GM21515 (cell line): ENCODE measurements at regions not wholly inside any gene's neighbourhood (a gene's known extent, or its start where the extent isn't known, plus 50 kb on each side); places are given as distances from the start of the nearest gene placed in this dataset.
A peak's percentile ranks its signal among the peaks of the same experiment; 100 is the strongest.

ENCODE experiments used
- ATAC-seq: cut with Tn5 transposase; IDR thresholded peaks from one replicate; pipeline ENCODE4 v1.9.1; 2021; ENCODE audit not compliant: unreplicated experiment

DNA sequence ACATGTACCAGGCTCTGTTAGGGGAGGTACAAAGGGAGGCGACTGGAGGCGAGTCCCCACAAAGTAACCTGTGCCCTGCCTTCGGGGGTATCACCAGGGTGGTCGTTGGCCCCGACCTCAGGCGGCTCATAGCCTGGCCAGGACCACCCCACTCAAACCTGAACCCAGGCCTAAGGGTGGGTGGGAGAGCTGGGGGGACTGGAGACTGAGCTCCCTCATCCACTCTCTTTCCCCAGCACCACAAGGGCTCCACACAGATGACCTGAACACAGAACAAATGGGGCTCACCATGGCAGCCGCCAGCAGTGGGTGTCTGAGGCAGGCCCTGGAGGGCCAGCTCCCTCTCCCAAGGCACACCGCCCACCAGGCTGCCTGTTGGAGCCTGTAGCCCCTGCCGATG, 120.6 kb upstream of the TNRC6C start:
- no peak for ATAC-seq

DNA sequence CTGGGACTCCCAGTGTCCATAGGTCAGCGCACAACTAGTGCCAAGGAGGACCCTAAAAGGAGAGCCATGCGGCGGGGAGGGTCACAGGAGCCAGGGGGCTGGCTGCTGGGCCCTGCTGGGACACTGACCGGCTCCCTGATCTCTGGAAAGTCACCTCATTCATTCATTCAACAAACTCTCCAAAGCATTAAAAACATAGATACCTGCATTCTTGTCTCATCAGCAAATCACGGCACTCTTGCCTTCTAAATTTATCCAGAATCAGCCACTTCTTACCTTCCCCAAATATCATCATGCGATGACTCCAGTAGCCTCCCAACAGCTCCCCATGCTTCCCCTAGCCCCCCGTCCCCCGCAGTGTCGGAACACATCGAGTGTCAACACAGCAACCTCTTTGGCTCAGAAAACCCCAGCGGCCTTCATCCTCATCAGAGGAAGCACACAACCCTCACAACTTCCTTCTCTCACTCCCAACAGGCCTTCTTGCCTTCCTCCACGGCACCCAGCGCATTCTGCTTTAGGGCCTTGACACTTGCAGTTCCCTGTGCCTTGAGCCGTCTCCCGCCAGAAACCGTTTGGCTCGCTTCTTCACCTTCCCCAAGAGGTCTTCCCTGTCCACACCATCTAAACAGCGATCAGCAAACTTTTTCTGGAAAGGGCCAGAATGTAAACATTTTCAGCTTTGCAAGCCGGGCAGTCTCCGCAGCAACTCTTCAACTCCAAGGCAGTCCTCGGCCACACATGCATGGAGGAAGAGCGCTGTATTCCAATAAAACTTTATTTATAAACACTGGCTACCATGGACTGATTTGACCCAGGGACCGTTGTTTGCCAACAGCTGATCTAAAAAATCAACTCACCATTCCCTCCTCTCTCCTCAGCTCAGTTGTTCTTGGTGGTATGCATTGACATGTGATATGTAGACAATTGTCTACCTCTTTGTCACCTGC, 119.5 kb upstream of the TNRC6C start:
- ATAC-seq: no peak

DNA sequence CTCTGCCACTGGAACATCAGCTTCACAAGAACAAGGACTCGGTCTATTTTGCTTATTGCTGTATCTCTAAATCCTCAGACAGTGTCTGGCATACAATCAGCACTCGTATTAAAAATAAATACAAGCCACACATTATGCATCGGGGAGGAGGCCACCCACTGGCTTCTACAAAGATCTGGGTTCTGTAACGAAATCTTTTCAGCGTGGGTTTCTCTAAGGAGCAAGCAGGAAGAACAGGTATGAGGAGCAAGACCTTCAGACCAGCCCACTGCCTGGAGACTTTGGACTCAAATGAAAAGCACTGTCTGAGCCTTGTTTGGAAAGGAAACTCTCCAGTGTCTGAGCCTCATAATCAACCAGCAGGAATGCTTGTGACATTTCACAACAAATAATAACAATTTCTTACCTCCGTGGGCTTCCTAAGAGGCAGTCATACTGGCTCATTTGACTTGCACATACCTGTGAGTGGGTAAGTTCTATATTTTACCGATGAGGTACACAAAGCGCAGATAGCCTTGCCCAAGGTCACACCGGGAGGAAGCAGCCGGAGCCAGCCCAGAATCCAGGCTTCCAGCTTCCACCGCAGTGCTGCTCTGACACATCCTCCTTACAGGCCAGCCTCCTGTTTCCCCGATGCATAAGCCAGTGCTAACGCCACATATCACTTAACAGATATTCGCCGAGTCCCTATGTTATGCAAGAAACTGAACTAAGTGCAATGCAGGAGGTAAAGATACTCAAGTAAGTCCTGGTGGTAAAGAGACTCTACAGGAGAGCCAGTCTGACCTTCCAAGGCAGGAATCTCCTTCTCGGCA, 118.6 kb upstream of the TNRC6C start:
- ATAC-seq: no peak

DNA sequence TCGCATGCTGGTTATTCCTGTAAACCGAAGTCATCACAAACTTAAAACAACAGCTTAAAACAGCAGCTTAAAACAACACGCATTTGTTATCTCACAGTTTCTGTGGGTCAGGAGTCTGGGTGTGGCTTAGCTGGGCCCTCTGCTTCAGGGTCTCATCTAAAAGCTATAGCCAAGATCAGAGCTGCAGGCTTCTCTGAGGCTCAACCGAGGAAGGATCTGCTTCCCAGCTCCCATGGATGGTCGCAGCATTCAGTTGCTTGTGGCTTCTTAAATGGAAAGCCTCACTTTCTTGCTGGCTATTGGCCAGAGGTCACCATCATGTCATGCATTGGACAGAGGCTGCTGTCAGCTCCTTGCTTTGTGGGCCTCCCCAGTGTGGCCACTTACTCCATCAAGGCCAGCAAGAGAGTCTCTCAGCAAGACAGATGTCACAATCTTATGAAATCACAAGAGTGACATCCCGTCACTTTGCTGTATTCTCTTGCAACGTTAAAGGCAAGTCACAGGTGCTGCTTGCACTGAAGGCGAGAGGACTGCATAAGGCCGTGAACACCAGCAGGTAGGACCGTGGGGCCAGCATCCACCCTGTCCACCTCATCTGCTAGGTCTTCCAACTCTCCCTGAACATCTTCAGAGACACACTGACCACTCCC, 117.9 kb upstream of the TNRC6C start:
- ATAC-seq: no peak

GRCh38 chr17:77841742-77842527, 116.6 kb upstream of the TNRC6C start:
- no peak for ATAC-seq

- no peak for ATAC-seq
Observed at GRCh38 chr17:77842528-77843147, 115.9 kb upstream of the TNRC6C start.

DNA sequence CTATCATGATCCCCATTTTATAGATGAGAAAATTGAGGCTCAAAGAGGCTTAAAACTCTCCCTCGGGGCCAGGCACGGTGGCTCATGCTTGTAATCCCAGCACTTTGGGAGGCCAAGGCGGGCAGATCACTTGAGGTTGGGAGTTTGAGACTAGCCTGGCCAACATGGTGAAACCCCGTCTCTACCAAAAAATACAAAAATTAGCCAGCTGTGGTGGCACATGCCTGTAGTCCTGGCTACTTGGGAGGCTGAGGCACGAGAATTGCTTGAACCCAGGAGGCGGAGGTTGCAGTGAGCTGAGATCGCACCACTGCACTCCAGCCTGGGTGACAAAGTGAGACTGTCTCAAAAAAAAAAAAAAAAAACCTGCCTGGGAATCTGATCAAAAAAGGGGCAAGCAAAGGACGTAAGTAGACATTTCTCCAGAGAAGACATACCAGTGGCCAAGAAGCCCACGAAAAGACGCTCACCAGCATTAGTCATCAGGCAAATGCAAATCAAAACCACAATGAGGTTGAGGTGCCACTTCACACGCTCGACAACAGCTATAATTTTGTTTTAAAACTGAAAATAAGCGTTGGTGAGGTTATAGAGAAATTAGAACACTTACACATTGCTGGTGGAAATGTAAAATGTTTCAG, 115.1 kb upstream of the TNRC6C start:
- ATAC-seq: peak; percentile 57

- ATAC-seq: no peak
Observed at GRCh38 chr17:77843896-77844295, 114.6 kb upstream of the TNRC6C start.

- no peak for ATAC-seq
Observed at GRCh38 chr17:77844681-77845080, 113.8 kb upstream of the TNRC6C start.

GRCh38 chr17:77845541-77846225, 112.8 kb upstream of the TNRC6C start:
- ATAC-seq: no peak

DNA sequence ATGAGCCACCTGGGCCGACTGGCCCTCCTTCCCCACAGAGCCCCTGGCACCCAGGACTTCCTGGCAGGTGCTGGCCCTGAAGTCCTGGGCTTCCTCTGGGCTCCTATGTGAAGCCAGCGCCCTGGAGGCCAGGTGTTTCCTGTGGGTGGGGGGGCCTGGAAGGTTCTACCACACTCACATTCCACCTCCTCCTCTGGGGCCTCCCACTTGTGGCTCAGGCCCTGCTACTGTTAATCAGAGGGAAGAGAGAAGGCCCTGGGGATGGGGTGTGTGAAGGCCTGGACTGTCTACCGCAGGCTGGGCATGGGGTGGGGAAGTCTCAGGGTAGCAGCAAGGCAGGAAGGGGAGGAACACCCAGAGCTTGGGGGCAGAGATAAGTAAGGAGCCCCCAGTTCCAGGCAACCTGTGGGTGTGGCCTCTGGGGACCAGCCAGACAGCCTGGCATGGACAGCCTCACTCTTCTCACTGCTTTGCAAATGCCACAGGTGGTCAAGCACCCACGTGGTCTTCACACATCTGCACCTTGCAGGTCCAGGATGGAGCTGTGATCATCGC, 111.9 kb upstream of the TNRC6C start:
- no peak for ATAC-seq

GRCh38 chr17:77847221-77848085, 111.0 kb upstream of the TNRC6C start:
- no peak for ATAC-seq

- ATAC-seq: no peak
Observed at GRCh38 chr17:77848257-77848656, 110.2 kb upstream of the TNRC6C start.

DNA sequence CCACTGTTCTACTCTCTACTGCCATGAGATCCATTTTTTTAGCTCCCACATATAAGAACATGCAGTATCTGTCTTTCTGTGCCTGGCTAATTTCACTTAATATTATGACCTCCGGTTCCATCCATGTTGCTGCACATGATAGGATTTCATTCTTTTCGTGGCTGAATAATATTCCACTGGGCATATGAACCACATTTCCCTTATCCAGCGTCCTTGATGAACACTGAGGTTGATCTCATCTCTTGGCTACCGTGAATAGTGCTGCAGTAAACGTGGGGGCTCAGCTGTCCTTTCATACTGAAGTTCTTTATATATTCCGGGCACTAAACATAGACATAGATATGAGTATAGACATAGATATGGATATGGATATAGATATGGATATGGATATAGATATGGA, 109.3 kb upstream of the TNRC6C start:
- ATAC-seq: no peak

GRCh38 chr17:77851921-77852320, 106.6 kb upstream of the TNRC6C start:
- no peak for ATAC-seq

DNA sequence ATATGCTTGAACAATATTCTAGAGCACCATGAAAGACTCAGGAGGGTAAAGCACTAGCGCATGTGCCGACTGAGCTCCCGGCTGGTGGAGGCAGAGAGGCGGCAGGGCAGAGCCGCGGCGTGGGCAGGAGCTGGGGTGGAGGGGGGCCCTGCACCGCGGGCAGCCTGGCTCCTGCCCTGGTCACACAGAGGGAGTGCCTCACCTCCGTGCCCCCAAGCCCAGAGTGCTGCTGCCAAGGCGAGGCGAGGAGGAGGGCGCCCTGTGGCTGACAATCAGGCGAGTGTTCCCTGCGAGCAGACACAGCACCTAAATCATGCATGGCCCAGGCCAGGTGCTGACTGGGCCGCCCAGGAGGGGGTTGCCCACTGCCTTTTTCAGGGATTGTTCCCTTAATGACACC, 105.8 kb upstream of the TNRC6C start:
- ATAC-seq: no peak

DNA sequence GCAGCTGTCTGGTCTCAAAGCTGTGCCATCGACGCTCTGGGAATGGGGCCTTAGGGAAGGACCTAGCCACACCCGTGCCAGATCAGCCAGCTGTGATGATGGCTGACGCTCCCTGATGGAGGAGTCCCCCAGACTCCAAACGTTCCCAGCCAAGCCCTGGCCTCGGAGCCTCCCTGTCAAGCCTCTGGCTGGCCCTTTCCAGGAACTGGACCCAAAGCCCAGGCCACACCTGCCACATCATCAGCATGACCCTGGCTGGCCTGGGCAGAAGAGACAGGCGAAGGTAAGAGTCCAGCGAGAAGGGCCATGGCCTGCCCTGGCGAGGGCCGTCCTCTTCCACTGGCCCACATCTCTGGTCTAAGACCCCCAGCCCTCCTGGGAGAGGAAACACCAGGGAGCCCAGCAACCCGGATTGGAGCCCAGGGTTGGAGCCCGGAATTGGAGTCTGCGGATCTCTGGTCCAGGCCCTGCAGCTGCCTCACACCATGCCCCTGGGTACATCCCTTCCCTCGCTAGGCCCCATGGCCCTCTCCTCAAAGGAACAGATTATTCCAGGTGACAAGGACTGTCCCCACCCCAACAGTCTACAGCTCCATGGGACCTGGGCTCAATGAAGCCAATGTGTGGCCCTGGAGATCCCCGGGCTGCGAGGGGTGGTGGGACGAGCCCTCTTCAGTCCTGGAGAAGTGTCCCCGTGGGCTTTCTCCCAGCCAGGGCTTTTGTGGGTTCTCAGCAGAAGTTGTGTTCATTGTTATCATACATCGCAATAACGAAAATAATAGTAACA, 105.1 kb upstream of the TNRC6C start:
- ATAC-seq: no peak
